ENCODE measurements at regions not wholly inside any gene's neighbourhood (a gene's known extent, or its start where the extent isn't known, plus 50 kb on each side); places are given as distances from the start of the nearest gene placed in this dataset.

- no peak for DNase-seq
These were observed 242.8 kb downstream of the GLI2 start for GRCh38 chr2:120978359-120979050.

- no peak for DNase-seq
These were observed 243.7 kb downstream of the GLI2 start for GRCh38 chr2:120979398-120979797.

GRCh38 chr2:120979921-120980320 lies 244.3 kb downstream of the GLI2 start:
- DNase-seq = no peak

GRCh38 chr2:120981443-120981842 lies 245.8 kb downstream of the GLI2 start:
- DNase-seq = no peak

GRCh38 chr2:120982598-120982997 lies 246.9 kb downstream of the GLI2 start:
- DNase-seq = no peak

GRCh38 chr2:120983344-120983743 lies 247.7 kb downstream of the GLI2 start:
- peak in 6 of 14 donors; percentile 7 to 17 (median 14) for DNase-seq

GRCh38 chr2:120984046-120984445 lies 248.4 kb downstream of the GLI2 start:
- DNase-seq = no peak

GRCh38 chr2:120984452-120985173 lies 248.9 kb downstream of the GLI2 start:
- no peak for DNase-seq

GRCh38 chr2:120985174-120985996 lies 249.7 kb downstream of the GLI2 start:
- no peak for DNase-seq

- DNase-seq = no peak
These were observed 250.5 kb downstream of the GLI2 start for GRCh38 chr2:120985997-120986651.

- no peak for DNase-seq
These were observed 251.4 kb downstream of the GLI2 start for GRCh38 chr2:120986898-120987650.

- no peak for DNase-seq
These were observed 252.5 kb downstream of the GLI2 start for GRCh38 chr2:120988051-120988699.

- no peak for DNase-seq
These were observed 253.2 kb downstream of the GLI2 start for GRCh38 chr2:120988700-120989511.

GRCh38 chr2:120989512-120990441 lies 254.1 kb downstream of the GLI2 start:
- DNase-seq = no peak

GRCh38 chr2:120990451-120990871 lies 254.8 kb downstream of the GLI2 start:
- no peak for DNase-seq

GRCh38 chr2:120991441-120991840 lies 255.8 kb downstream of the GLI2 start:
- no peak for DNase-seq

GRCh38 chr2:120992791-120993555 lies 257.3 kb downstream of the GLI2 start:
- no peak for DNase-seq

- DNase-seq = no peak
These were observed 258.0 kb downstream of the GLI2 start for GRCh38 chr2:120993661-120994060.

Measured in C1 segment of cervical spinal cord (tissue), 14 donors.